OCI-LY1 (cell line): ENCODE measurements at regions not wholly inside any gene's neighbourhood (a gene's known extent, or its start where the extent isn't known, plus 50 kb on each side); places are given as distances from the start of the nearest gene placed in this dataset.

Experiments
- H2AFZ ChIP-seq: fragments of 200-600 bp; sonication (generic), shearing (Covaris generic); 2 replicates; pipeline ENCODE4 v1.6.0; 2014; ENCODE audit warnings: antibody characterized with exemption, mild to moderate bottlenecking, low read length
- H3F3A ChIP-seq: fragments of 200-600 bp; sonication (generic), shearing (Covaris generic); 2 replicates; pipeline ENCODE4 v1.6.0; 2014; ENCODE audit warnings: mild to moderate bottlenecking, antibody characterized with exemption, low read length, moderate library complexity; ENCODE audit not compliant: insufficient read depth
- H3K27ac ChIP-seq: fragments of 200-600 bp; sonication (generic); 2 replicates; pipeline ENCODE4 v1.5.1; 2014; ENCODE audit warnings: low read length, mixed run types, mild to moderate bottlenecking, low read depth; ENCODE audit not compliant: poor library complexity, severe bottlenecking
- H3K27me3 ChIP-seq: fragments of 200-600 bp; sonication (generic); 2 replicates; pipeline ENCODE4 v1.6.0; 2014; ENCODE audit warnings: antibody characterized with exemption, mild to moderate bottlenecking, low read length, moderate library complexity; ENCODE audit not compliant: insufficient read depth
- H3K36me3 ChIP-seq: fragments of 200-600 bp; sonication (generic); 2 replicates; pipeline ENCODE4 v1.6.1; 2014; ENCODE audit warnings: mild to moderate bottlenecking, antibody characterized with exemption, low read length, moderate library complexity, mixed read lengths; ENCODE audit not compliant: insufficient read depth
- H3K4me1 ChIP-seq: fragments of 200-600 bp; sonication (generic); 2 replicates; pipeline ENCODE4 v1.5.1; 2014; ENCODE audit warnings: mild to moderate bottlenecking, low read length, moderate library complexity; ENCODE audit not compliant: insufficient read depth, severe bottlenecking
- H3K4me2 ChIP-seq: fragments of 200-600 bp; sonication (generic), shearing (Covaris generic); 2 replicates; pipeline ENCODE4 v1.6.1; 2014; ENCODE audit warnings: low read length
- H3K4me3 ChIP-seq: fragments of 200-600 bp; sonication (generic); 2 replicates; pipeline ENCODE4 v1.5.1; 2014; ENCODE audit warnings: low read length, low read depth, mild to moderate bottlenecking, mixed read lengths; ENCODE audit not compliant: poor library complexity, severe bottlenecking
- H3K79me2 ChIP-seq: fragments of 200-600 bp; shearing (Covaris generic); 2 replicates; pipeline ENCODE4 v1.6.1; 2016; ENCODE audit warnings: mixed run types, low read length, mixed read lengths; ENCODE audit not compliant: insufficient read depth
- H3K9ac ChIP-seq: fragments of 200-600 bp; sonication (generic), shearing (Covaris generic); 2 replicates; pipeline ENCODE4 v1.6.1; 2014; ENCODE audit warnings: mild to moderate bottlenecking, low read length, mixed read lengths
- H3K9me2 ChIP-seq: fragments of 200-600 bp; sonication (generic), shearing (Covaris generic); 2 replicates; pipeline ENCODE4 v1.6.1; 2014; ENCODE audit warnings: low read depth, mild to moderate bottlenecking, low read length, mixed read lengths
- H3K9me3 ChIP-seq: fragments of 200-600 bp; shearing (Covaris generic); 2 replicates; pipeline ENCODE4 v1.6.1; 2014; ENCODE audit warnings: low read length, mixed read lengths
- H4K20me1 ChIP-seq: fragments of 200-600 bp; sonication (generic), shearing (Covaris generic); 2 replicates; pipeline ENCODE4 v1.6.0; 2016; ENCODE audit warnings: mild to moderate bottlenecking, low read length; ENCODE audit not compliant: insufficient read depth
- EZH2 ChIP-seq: fragments of 200-600 bp; sonication (generic), shearing (Covaris generic); IDR thresholded peaks from 2 replicates; pipeline ENCODE4 v1.8.0; 2017; ENCODE audit warnings: borderline replicate concordance, mixed run types, mild to moderate bottlenecking, antibody characterized with exemption, low read length, moderate library complexity, mixed read lengths
- TF ChIP-seq, protein P1 (sequence below): fragments of 200-600 bp; sonication (generic), shearing (Covaris generic); IDR thresholded peaks from 2 replicates; pipeline ENCODE4 v1.5.1; 2017; ENCODE audit warnings: mild to moderate bottlenecking, antibody characterized with exemption, low read length, moderate library complexity, mixed read lengths

DNA sequence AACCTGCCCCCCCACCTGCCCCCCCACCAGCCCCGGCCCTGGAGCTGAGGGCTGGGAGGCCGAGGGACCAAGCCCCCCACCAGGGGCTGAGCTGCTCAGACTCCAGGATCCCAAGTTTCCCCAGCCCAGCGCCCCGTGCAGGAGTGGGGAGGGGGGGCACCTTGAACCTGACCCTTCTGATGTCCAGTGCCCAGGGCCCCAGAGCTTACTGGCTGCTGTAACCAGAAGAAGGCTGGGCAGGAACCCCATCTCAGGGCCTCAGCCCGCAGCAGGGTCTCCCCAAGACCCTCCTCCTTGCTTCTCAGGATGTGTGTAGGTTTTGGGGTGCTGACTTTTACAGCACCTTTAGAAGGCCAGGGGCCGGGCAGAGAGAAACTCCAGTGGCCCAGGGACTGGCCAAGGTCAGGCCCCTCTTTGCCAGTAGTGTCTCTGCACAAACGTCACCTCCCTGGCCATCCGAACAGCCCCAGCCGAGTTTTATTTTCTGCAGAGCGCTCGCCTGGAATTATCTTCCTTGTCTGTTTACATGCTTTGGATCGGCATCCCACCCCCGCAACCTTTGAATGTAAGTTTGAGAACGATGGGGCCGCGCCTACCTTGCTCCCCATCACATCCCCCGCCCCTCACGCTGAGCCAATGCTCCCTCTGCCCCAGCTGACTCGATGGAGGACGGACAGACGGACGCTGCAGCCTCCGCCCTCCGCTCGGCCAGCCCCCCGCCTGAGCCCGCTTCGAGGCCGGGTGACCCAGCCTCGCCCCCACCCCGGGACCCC lies 70.1 kb upstream of the CASZ1 start:
- no peaks in the 10 kb centered on the region for H3K9me2 ChIP-seq
- no peaks in the 10 kb centered on the region for H3K36me3 ChIP-seq
- no peak overlapping the region for H3K9ac ChIP-seq
- no peak for TF ChIP-seq EZH2
- TF ChIP-seq, protein P1, sequence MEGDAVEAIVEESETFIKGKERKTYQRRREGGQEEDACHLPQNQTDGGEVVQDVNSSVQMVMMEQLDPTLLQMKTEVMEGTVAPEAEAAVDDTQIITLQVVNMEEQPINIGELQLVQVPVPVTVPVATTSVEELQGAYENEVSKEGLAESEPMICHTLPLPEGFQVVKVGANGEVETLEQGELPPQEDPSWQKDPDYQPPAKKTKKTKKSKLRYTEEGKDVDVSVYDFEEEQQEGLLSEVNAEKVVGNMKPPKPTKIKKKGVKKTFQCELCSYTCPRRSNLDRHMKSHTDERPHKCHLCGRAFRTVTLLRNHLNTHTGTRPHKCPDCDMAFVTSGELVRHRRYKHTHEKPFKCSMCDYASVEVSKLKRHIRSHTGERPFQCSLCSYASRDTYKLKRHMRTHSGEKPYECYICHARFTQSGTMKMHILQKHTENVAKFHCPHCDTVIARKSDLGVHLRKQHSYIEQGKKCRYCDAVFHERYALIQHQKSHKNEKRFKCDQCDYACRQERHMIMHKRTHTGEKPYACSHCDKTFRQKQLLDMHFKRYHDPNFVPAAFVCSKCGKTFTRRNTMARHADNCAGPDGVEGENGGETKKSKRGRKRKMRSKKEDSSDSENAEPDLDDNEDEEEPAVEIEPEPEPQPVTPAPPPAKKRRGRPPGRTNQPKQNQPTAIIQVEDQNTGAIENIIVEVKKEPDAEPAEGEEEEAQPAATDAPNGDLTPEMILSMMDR = no peak
- H3K27ac ChIP-seq = no peak overlapping the region
- no peaks in the 10 kb centered on the region for H3K9me3 ChIP-seq
- peaks cover 10% of the 10 kb centered on the region; the same call in 1 of the 2 replicates for H3K27me3 ChIP-seq
- no peak overlapping the region for H2AFZ ChIP-seq
- no peaks in the 10 kb centered on the region for H3K4me1 ChIP-seq
- no peaks in the 10 kb centered on the region for H4K20me1 ChIP-seq
- no peaks in the 10 kb centered on the region for H3K79me2 ChIP-seq
- H3K4me3 ChIP-seq = no peak overlapping the region
- no peaks in the 10 kb centered on the region for H3F3A ChIP-seq
- H3K4me2 ChIP-seq = peak overlapping the region; percentile 30; the same call in 1 of the 2 replicates

DNA sequence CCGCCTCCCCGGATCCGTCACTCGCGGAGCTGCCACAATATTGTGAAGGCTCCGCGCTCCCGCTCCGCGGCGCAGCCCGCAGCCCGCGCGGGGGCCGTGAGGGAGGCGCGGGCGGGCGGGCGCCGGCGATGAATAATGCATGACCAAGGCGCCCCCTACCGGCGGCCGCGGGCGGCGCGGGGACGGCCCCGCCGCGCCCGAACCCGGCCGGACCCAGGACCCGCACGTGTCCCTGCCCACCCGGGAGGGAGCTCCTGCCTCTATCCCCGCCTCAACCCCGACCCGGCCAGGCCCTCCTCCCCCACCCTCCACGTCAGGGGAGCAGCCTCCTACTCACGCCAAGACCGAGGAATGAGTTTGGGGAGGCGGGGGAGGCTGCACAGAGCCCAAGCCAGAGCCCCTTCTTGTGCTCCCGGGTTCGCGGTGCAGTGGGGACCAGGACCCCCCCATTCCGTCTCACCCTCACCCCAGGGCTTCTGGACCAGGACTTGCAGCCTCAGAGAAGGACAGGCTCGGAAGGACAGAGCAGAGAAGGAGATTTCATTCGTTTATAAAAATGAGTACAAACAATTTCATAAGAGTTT lies 70.8 kb upstream of the CASZ1 start:
- H4K20me1 ChIP-seq = no peaks in the 10 kb centered on the region
- H3F3A ChIP-seq = no peaks in the 10 kb centered on the region
- no peaks in the 10 kb centered on the region for H3K79me2 ChIP-seq
- H3K27me3 ChIP-seq = peaks cover 10% of the 10 kb centered on the region; the same call in 1 of the 2 replicates
- peak overlapping the region; percentile 54; the same call in 1 of the 2 replicates for H3K4me2 ChIP-seq
- H3K4me1 ChIP-seq = no peaks in the 10 kb centered on the region
- no peak for TF ChIP-seq EZH2
- TF ChIP-seq, protein P1 = peak; percentile 43
- no peaks in the 10 kb centered on the region for H3K9me2 ChIP-seq
- no peaks in the 10 kb centered on the region for H3K36me3 ChIP-seq
- no peak overlapping the region for H2AFZ ChIP-seq
- H3K9me3 ChIP-seq = no peaks in the 10 kb centered on the region
- H3K4me3 ChIP-seq = no peak overlapping the region
- no peak overlapping the region for H3K9ac ChIP-seq
- no peak overlapping the region for H3K27ac ChIP-seq

DNA sequence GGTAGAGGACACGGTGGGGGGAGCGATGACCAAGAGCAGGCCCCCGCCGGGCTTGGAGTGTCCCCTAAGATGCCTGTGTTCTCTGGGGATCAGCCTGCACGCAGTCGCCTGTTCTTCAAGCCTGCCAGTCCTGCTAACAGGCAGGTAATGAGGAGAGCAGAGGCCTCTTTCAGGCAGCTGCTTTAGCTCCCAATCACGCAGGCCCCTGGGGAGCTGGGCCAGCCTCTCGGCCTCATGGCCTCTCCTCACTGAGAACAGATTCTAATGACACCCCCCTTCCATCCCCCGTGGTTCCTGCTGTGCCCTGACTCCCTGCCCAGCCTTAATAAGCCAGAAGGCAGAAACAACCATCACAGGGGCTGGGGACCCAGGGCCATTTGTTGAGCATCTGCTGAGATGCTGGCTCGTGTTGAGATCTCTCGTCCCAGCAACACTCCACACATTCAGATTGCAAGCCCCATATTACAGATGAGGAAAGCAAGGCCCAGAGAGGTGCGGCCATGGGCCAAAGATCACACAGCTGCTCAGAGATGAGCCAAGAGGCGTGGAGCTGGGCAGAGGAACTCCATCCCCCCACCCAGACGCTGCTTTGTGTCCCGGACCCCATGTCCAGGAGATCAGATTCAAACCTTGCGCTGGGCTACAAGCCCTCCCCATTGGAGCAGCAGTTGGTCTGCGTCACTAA lies 71.6 kb upstream of the CASZ1 start:
- no peak overlapping the region for H3K4me2 ChIP-seq

More for the DNA sequence above, 71.6 kb upstream of the CASZ1 start:
- H3K36me3 ChIP-seq = no peaks in the 10 kb centered on the region
- no peak overlapping the region for H3K9ac ChIP-seq
- no peaks in the 10 kb centered on the region for H3K9me3 ChIP-seq
- no peaks in the 10 kb centered on the region for H3F3A ChIP-seq
- H3K9me2 ChIP-seq = no peaks in the 10 kb centered on the region
- H2AFZ ChIP-seq = no peak overlapping the region
- H3K27me3 ChIP-seq = peaks cover 10% of the 10 kb centered on the region; the same call in 1 of the 2 replicates
- H4K20me1 ChIP-seq = no peaks in the 10 kb centered on the region
- H3K79me2 ChIP-seq = no peaks in the 10 kb centered on the region
- no peaks in the 10 kb centered on the region for H3K4me1 ChIP-seq
- H3K27ac ChIP-seq = no peak overlapping the region
- H3K4me3 ChIP-seq = no peak overlapping the region
- TF ChIP-seq EZH2 = no peak
- TF ChIP-seq, protein P1 = no peak
